Stimulated activated CD8-positive, alpha-beta memory T cell treated with anti-CD3 and anti-CD28 coated beads, Interleukin-15, amount 100 ng/mL, for 48 hours (primary cell): ENCODE measurements at regions not wholly inside any gene's neighbourhood (a gene's known extent, or its start where the extent isn't known, plus 50 kb on each side); places are given as distances from the start of the nearest gene placed in this dataset.
"Not testable (repeated sequence)": the region's sequence is repeated elsewhere in the genome, so short reads cannot be mapped to it uniquely, and the experiment has no call there.

ENCODE experiments used
- DNase-seq, 2 donors: peaks; one replicate each; pipeline ENCODE4 v3.0.0-alpha.2; 2020; ENCODE audit warnings: low read depth in 2 of 2

DNA sequence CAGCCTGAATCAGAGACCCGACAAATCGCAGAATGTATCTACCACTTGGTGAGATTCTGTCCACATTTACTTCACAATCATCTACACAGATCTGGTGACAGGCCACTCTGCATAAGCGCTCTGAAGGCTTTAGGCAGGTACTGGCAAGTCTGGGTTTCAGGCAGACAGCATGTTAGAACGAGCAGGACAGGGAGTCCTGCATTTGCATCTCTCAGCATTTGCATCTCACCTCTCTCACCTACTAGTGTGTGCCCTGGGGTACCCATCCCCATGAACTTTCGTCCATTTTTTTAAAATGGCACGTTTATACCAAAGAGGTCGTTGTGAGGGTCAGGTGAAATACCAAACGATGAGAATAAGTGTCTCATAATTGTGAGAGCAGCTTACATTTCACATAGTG lies 108.2 kb downstream of the SPATA31A1 start:
- not testable (repeated sequence) for DNase-seq

DNA sequence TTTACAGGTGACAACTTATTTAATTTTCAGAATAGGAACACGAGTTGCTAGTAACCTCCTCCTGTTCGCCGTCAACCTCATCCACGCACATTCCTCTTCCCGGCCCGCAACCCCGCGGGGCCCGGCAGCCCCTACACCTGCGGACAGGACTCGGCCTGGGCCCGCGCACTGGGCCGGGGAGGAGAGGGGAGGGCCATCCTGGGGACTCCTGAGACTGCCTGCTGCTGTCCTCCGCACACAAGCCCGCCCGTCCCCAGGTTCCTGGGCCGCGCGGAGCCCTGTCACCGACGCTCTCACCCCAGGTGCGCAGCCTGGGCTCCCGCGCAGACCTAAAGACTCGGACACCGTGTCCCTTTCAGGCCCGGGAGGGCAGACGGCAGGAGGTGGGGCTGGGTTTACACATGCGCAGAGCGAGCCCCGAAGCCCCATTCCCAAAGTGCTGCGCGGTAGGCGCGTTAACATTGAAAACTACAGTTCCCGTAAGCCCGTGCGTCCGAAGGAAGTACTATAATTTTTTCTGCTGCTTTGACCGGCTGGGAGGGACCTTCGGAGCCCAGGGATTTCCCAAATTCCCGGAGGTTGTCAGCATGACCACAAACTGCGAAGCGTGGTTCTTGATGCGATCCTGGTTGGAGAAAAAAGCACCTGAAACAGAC lies 108.8 kb downstream of the SPATA31A1 start:
- DNase-seq, result peak; percentile 43 to 68

DNA sequence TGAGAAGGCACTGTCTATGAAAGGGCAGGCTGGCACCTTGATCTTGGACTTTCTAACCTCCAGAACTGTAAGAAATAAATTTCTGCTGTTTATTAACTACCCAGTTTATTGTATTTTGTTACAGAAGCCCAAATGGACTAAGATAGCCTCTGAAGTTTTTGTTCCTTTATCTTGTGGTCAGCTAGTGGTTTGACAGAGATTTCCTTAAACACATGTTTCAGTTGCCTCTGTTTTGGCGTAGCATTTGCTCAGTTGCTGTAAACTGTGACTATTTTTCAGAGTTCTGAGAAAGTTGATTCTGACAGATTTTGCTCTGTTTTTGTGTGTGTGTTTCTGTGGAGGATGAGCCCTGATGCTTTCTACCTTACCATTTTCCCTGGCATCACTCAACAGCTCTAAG lies 119.0 kb downstream of the SPATA31A1 start:
- not testable (repeated sequence) for DNase-seq

DNA sequence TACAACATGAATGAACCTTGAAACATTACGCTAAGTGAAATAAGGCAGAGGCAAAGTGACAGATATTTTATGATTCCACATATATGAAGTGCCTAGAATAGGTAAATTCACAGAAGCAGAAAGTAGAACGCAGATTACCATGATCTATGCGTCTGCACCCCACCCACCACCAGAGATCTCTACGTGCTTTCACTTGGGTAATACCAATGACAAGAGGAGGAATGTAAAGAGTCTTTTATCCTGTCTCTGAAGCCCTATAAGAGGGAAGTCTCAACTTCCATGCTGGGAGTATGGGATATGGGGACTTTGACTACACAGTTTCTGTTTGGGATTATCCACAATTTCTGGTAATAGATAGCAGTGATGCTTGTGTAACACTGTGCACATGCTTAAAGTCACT lies 127.6 kb downstream of the SPATA31A1 start:
- not testable (repeated sequence) for DNase-seq

DNA sequence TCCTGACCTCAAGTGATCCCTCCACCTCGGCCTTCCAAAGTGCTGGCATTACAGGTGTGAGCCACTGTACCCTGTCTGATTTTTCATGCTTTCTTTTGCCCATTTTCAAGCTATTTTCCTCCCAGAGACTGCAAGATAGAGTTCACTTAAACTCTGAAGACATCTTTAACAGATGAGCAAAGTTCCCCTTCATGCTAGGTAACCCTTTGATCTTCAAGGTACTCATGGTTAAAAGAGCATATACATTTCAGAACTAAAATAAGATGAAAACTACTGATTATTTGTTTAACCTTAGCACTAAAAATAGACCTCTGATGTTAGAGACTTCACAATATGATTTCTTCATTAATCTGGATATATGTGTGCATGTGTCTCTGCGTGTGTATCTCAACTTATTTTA lies 128.4 kb downstream of the SPATA31A1 start:
- not testable (repeated sequence) for DNase-seq

DNA sequence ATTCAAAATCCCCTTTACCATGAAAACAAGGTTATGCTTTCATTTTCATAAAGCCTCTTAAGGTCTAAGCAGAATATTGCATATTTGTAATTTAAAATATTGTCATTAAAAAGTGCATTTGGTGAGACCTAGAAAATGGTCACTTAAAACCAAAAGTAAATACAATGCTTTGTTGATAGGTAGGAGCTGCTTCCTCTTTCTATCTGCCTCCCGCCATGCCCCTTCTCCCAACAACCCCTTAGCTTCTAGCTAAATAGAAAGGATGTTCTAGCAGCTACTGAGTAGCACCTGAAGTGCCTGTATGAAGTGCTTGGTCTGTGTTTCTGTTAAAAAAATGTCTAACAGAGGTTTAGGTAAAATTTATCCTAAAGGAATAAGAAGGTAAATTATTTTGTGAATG lies 128.8 kb downstream of the SPATA31A1 start:
- not testable (repeated sequence) for DNase-seq

DNA sequence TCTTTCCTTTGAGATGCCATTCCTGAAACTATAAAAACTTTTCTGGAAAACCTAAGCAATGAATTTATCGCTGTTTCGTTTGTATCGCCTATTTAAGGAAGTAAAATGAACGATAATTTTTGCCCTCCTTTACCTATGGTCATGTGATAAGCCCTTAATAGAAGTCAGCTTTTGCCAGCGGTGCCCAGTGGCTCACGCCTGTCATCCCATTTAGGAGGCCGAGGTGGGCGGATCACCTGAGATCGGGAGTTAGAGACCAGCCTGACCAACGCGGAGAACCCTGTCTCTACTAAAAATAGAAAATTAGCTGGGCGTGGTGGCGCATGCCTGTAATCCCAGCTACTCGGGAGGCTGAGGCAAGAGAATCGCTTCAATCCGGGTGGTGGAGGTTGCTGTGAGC lies 132.0 kb downstream of the SPATA31A1 start:
- DNase-seq, result not testable (repeated sequence)

DNA sequence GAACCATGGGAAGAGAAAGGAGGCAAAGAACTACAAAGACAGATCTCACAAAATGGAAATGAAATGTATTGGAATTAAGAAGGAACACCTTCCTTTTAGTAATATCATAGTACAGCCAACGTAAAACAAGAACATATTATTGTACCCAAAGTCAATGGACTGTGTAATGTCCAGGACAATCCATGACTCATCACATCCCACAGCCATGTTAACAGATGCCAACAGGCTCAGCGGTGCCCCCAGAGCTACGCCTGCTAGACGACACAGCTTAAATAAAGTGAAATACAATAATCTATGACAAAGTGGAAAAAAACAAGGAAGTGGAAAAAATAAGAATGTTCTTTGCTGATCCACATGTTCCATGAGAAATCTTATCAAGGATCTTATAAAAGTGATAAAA lies 140.8 kb downstream of the SPATA31A1 start:
- not testable (repeated sequence) for DNase-seq

DNA sequence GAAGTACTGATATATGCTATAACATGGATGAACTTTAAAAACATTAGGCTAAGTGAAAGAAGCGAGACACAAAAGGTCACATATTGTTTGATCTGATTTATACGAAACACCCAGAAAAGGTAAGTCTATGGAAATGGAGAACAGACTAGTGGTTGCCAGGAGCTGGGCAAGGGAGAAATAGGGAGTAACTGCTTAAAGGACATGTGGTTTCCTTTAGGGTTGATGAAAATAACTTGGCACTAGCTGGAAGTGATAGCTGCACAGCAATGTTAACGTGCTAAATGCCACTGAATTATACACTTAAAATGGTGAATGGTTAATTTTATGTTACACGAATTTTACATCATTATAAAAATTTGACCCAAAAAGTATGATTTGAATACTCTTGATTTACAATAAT lies 147.7 kb downstream of the SPATA31A1 start:
- DNase-seq, result not testable (repeated sequence)

DNA sequence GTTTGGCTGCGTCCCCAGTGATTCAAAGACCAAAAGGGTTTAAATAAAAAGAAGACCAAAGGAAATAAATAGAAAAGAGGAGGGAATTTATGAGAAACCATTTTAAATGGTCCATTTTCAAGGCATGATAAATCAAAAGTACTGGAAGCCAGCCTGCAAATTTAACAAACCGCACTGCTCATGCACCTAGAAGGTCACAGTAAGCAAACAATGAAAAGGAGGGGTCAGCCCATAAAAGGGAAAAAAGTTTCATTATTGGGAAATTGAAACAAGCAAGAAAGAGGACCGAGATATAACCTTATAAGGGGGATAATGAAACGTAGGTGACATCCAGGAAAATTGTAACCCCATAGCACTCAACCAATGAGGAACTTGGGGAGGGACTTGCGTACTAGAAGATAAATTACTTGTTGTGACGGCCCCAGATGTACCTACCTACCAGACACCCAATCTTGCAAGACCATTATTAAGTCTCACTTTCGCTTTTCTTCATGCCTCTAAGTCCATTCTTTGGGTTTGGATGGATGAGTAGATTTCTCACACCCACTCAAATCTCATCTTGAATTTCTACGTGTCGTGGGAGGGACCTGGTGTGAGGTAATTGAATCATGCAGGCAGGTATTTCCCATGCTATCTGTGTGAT lies 172.0 kb downstream of the SPATA31A1 start:
- DNase-seq, result not testable (repeated sequence)

DNA sequence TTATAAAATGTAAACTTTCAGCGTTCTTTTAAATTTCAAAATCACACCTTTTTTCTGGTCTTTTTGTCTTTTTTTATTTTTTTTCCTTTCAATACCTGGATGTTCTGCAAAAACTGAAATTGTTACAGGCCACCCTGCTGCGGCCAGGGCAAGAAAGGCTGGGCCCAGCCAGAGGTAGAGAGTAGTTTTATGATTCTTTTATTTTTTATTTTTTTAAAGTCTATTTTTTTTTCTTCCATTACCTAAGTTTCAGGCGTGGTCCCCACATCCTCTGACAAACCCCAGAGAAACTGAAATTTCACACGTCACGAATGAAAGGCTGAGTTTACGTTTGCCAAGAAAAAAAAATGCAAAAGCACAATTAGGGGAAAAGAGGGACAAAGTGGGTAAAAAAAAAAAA lies 177.1 kb downstream of the SPATA31A1 start:
- DNase-seq, result not testable (repeated sequence)

DNA sequence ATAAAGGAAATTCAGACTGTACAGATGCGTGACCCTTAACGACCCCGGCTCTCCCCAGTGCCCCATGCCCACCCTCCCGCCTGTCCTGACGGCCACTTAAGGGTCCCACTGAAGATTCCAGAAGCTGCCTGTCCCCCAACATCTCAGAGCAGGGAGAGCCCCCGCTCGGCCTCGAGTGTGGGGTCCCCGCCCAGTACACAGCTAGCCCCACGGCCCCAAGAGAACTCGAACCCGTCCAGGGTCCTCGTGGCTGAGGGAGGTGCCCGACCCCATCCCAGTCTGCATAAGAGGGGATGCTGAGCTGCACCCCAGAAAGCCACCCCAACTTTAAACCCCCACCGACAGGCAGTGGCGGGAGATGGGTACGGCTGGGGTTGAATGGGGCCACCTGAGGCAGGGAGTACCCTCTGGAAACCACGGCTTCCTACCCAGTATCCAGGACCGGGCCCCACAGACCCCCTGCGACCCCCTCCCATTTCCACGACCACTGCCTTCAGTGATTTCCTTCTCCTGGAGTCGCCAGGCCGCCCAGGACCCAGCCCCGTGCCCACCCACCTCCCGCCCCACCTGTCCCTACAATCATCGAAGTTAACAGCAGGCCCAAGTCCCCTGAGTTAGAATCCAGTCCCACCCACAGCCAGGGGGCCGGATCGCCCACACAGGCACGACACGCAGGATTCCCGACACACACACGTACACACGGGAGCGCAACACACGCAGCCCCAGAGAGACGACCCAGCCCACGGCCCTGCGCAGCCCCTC lies 177.7 kb downstream of the SPATA31A1 start:
- DNase-seq, result not testable (repeated sequence)

DNA sequence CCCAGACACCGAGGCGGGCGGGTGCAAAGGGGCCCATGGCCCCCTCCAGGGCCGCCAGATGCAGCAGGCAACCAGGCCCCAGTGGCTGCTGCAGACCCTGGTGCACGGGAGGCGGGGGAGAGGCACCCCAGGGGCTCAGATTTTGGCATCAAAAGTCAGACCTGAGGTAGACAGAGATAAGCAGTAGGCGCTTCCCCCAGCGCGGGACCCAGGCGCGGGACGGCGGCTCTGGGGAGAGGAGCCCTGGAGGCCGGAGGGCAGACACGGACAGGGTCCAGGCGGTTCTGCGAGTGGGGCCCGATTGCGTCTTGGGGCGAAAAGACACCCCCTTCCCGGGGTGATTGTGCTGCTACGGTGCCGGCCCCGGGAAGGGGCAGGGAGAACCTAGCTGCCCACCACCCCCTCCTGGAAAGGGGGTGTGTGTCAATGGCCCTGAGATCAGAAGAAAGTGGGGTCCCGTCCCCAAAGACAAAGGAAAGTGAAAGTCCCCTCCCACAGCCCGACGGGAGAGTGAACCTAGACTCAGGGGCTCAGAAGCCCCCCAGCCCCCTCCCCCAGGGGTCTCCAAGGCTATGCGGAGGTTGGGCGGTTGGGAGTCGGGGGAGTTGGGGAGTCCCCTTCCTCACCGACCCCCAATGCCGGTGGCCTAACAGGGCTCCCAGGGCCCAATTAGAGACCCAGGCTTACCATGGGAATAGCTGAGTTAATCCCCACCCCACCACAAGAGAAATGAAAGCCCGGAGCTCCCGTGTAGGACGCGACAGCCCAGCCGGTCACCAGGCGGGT lies 178.5 kb downstream of the SPATA31A1 start:
- DNase-seq, result not testable (repeated sequence)

DNA sequence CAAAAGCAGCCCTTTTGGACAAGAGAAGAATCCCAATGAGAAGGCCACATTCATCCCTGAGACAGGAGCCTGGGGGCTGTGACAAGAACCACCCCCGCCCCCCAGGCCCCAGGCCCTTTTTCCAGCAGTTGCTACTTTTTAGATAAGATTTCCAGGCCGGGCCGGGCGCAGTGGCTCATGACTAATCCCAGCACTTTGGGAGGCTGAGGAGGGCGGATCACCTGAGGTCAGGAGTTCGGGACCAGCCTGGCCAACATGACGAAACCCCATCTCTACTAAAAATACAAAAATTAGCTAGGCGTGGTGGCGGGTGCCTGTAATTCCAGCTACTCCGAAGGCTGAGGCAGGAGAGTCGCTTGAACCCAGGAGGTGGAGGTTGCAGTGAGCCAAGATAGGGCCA lies 179.4 kb downstream of the SPATA31A1 start:
- DNase-seq, result not testable (repeated sequence)

DNA sequence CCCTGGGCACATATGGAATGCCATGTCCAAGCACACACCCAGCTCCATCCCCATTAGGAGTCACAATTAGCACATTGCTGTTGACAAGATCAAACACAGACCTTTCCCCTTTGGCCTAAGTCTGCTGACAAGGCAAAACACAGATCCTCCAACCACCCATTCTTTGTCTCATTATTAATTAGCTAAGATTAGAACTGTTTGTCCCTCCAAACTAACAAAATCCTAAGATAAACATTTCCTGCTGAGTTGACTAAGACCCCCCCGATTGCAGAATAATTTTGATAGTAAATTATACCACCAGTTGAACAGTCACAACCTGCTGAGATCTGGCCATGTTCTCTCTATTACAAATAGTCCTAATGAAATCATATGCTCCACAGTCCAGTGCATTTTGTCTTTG lies 186.7 kb downstream of the SPATA31A1 start:
- DNase-seq, result not testable (repeated sequence)

DNA sequence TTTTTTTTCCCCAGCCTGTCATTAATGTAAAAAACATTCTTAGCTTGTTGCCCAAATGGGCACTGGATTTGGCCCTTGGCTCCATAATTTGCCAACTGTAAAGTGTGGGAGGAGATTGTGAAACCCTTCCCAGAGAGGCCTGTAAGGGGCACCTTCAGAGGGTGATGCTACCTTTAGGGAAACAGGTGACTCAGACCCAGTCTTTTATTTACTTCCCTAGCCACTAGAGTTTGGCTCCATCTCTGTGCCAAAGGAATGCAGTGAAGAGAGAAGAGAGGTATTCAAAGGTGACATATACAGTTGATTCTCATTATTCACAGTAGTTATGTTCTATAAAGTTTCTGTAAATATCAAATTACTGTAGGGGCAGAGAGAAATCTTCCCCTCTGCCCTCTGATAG lies 189.6 kb downstream of the SPATA31A1 start:
- not testable (repeated sequence) for DNase-seq

DNA sequence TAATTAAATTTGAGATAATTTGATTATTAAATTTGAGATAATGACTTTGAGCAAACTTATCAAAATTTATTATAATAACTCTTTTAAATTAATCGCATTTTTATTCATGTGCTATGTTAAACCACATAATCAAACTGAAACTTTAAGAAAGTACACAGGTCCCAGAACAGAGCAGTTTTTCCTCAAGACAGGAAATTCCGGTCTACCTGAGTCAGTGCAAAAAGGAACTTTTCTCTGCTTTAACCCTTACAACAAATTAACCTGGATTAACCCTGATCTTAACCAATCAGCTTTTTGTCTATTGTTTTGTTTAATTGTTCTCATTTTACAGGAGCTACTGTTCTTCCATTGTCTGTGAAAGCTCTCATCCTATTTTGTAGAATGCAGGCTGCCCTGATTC lies 195.1 kb downstream of the SPATA31A1 start:
- not testable (repeated sequence) for DNase-seq

DNA sequence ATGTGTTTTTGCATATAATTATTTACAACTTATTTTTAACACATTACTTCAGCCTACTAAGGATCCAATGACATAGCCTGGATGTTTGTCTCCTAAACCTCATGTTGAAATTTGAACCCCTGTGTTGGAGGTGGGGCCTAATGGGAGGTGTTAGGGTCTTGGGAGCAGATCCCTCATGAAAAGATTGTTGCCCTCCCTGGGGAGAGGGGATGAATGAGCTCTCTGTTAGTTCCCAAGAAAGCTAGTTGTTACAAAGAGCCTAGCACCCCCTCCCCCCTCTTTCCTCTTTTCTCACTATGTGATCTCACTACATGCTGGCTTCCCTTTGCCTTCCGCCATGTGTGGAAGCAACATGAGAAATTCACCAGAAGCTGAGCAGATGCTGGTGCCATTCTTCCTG lies 196.1 kb downstream of the SPATA31A1 start:
- not testable (repeated sequence) for DNase-seq

DNA sequence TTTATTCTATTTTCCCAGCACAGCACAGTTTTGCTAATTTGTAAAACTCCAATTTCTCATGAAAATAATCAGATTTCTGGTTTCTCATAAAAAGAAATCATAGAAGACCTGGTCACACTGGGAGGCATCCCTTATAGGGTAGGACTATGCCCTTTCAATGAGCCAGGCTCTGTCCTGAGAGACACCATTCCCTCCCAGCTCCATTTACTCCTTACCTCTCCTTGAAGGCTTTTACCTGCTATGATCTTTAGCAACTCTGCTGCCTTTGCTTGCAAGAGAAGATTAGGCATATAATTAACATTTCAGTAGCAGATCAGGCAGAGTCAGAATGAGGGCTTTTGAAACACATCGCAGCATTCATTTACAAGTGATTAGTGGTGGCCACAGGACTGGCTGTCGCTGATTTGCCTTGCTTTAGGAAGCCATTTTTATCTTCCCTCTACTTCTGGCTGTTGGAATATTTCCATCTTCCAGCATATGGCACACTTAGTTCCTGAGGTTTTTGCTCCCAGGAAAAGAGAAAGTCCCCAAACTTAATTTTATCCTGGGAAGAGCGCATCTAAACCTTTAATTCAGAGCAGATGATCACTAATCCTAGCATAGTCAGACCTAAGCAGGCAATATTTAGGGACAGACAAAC lies 196.9 kb downstream of the SPATA31A1 start:
- not testable (repeated sequence) for DNase-seq

DNA sequence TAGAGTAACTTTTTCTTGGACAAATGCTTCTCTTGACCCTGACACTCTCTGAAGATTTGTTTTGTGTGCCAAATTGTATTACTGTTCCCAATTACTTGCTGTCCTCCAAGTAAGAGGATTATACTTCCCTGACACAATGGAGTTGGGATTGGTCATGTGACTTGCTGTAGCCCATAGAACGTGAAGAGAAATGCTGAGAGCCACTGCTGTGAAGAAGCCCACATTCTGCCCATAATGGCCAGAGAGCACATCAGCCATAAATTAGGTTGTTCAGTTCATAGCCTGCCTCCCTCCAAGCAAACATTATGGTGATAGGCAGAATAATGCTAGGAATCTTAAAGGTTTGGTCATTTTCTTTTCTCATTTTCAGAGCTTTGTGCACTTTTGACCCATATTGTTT lies 198.9 kb downstream of the SPATA31A1 start:
- DNase-seq, result not testable (repeated sequence)

DNA sequence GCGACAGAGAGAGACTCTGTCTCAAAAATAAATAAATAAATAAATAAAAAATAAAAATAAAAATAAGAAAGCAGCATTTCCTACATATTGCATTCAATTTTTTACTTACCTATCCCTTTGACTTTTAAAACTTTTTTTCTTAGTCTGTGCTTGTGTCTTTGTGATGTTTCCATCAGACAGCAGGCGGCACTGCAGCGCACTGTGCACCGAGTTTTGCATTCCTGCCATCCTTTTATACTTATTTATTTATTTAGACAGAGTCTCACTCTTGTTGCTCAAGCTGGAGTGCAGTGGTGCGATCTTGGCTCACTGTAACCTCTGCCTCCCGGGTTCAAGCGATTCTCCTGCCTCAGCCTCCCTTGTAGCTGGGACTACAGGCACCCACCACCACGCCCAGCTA lies 203.9 kb downstream of the SPATA31A1 start:
- not testable (repeated sequence) for DNase-seq
